HUES48 (cell line): ENCODE measurements at regions not wholly inside any gene's neighbourhood (a gene's known extent, or its start where the extent isn't known, plus 50 kb on each side); places are given as distances from the start of the nearest gene placed in this dataset.

Experiments used
- H3K27ac ChIP-seq: one replicate; pipeline ENCODE4 v1.7.0; 2013; ENCODE audit warnings: low read depth, low read length, inconsistent platforms
- H3K27me3 ChIP-seq: 2 replicates; pipeline ENCODE4 v1.6.1; 2013; ENCODE audit warnings: mild to moderate bottlenecking, low read length; ENCODE audit not compliant: control insufficient read depth, insufficient read depth
- H3K36me3 ChIP-seq: 2 replicates; pipeline ENCODE4 v1.6.1; 2013; ENCODE audit warnings: low read length; ENCODE audit not compliant: control insufficient read depth, insufficient read depth
- H3K4me1 ChIP-seq: 2 replicates; pipeline ENCODE4 v1.6.1; 2013; ENCODE audit warnings: mild to moderate bottlenecking, low read length; ENCODE audit not compliant: control insufficient read depth, insufficient read depth
- H3K4me3 ChIP-seq: 2 replicates; pipeline ENCODE4 v1.5.1; 2013; ENCODE audit warnings: mild to moderate bottlenecking, low read depth, low read length
- H3K9ac ChIP-seq: 2 replicates; pipeline ENCODE4 v1.6.1; 2013; ENCODE audit warnings: mild to moderate bottlenecking, low read depth, low read length, moderate library complexity
- H3K9me3 ChIP-seq: 2 replicates; pipeline ENCODE4 v1.6.1; 2013; ENCODE audit warnings: low read length; ENCODE audit not compliant: control insufficient read depth, insufficient read depth

- Histone ChIP-seq H3K27me3 (no peaks in the 10 kb centered on the region), H3K36me3 (no peaks in the 10 kb centered on the region), H3K4me1 (peaks cover 14% of the 10 kb centered on the region), H3K9me3 (no peaks in the 10 kb centered on the region), H3K9ac (no peak overlapping the region), H3K4me3 (no peak overlapping the region), H3K27ac (no peak overlapping the region)
Observed at GRCh38 chr14:48546996-48547395, 871.6 kb upstream of the MDGA2 start.

DNA sequence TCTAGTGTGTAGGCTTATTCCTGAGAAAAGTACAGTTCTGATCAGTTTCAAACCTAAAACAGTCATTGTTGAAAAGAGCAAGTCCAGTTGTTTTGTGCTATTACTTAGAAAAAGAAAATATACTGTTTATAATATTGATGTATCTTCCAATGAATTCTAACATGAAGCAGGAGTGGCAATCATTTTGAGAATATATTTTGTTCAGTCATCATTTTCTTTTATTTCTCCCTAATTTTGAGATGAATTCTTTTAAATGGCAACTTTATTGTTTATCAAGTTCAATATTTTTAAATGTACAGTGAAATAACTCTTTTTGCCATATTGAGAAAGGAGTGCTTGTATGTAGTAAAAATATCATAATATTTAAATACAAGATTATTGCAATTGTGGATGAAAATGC, 862.2 kb upstream of the MDGA2 start:
- Histone ChIP-seq H3K27ac (no peak overlapping the region), H3K27me3 (no peaks in the 10 kb centered on the region), H3K4me3 (no peak overlapping the region), H3K9ac (no peak overlapping the region), H3K36me3 (no peaks in the 10 kb centered on the region), H3K9me3 (no peaks in the 10 kb centered on the region), H3K4me1 (no peaks in the 10 kb centered on the region)

GRCh38 chr14:48536318-48536717, 860.9 kb upstream of the MDGA2 start:
- H3K9me3 ChIP-seq = no peaks in the 10 kb centered on the region
- H3K9ac ChIP-seq = no peak overlapping the region
- H3K4me1 ChIP-seq = no peaks in the 10 kb centered on the region
- H3K36me3 ChIP-seq = no peaks in the 10 kb centered on the region
- H3K27me3 ChIP-seq = no peaks in the 10 kb centered on the region
- no peak overlapping the region for H3K4me3 ChIP-seq
- H3K27ac ChIP-seq = no peak overlapping the region

GRCh38 chr14:48527832-48528231, 852.4 kb upstream of the MDGA2 start:
- Histone ChIP-seq H3K27ac (no peak overlapping the region), H3K4me1 (no peaks in the 10 kb centered on the region), H3K36me3 (no peaks in the 10 kb centered on the region), H3K9ac (no peak overlapping the region), H3K27me3 (no peaks in the 10 kb centered on the region), H3K9me3 (no peaks in the 10 kb centered on the region), H3K4me3 (no peak overlapping the region)

DNA sequence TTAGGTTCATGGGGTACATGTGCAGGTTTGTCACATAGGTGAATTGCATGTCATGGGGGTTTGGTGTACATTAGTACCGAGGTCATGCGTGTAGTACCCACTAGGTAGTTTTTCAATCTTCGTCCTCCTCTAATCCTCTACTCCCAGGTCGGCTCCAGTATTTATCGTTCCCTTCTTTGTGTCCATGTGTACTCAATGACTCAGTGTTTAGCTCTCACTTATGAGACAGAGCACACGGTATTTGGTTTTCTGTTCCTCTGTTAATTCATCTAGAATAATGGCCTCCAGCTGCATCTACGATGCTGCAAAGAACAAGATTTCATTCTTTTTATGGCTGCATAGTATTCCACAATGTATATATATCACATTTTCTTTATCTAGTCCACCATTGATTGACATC, 850.9 kb upstream of the MDGA2 start:
- H3K9me3 ChIP-seq = no peaks in the 10 kb centered on the region
- H3K27me3 ChIP-seq = no peaks in the 10 kb centered on the region
- no peak overlapping the region for H3K27ac ChIP-seq
- H3K9ac ChIP-seq = no peak overlapping the region
- no peaks in the 10 kb centered on the region for H3K36me3 ChIP-seq
- no peak overlapping the region for H3K4me3 ChIP-seq
- no peaks in the 10 kb centered on the region for H3K4me1 ChIP-seq

DNA sequence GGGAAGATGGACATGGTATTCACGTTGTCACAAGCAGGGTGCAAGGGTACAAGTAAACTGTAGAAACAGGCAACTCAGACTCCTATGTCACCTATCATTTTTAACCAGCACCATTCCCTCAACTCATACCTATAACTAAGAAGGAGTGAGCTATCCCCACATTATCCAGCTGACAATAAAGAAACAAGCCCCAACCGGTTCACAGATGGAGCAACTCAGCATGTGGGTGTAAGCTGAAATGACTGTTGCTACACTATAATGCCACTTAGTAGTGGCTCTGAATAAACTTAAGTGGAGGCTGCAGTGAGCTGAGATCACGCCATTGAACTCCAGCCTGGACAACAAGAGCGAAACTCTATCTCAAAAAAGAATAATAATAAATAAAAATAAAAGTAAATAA, 829.5 kb upstream of the MDGA2 start:
- Histone ChIP-seq H3K9ac (no peak overlapping the region), H3K4me3 (no peak overlapping the region), H3K27ac (no peak overlapping the region), H3K9me3 (no peaks in the 10 kb centered on the region), H3K36me3 (no peaks in the 10 kb centered on the region), H3K4me1 (no peaks in the 10 kb centered on the region), H3K27me3 (no peaks in the 10 kb centered on the region)

GRCh38 chr14:48490756-48491155, 815.4 kb upstream of the MDGA2 start:
- Histone ChIP-seq H3K4me1 (no peaks in the 10 kb centered on the region), H3K36me3 (no peaks in the 10 kb centered on the region), H3K9me3 (no peaks in the 10 kb centered on the region), H3K9ac (no peak overlapping the region), H3K27ac (no peak overlapping the region), H3K4me3 (no peak overlapping the region), H3K27me3 (no peaks in the 10 kb centered on the region)

DNA sequence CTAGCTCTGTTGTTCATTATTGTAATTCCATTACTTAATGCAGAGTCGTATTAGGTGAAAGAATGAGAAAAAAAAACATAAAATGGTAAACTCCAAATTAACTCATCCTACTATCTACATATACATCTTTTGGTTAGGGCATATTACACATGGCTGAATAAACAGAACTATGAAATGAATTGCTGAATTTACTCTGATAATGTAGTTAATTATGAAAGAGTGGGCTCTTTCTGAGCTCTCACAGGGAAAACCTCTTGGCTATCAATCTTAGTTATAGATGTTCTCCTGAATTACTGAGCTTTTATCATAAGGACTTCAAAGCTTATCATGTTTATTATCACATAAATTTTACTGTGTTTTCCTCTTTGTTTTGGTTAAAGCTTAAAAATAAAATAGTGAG, 798.5 kb upstream of the MDGA2 start:
- Histone ChIP-seq H3K36me3 (no peaks in the 10 kb centered on the region), H3K27me3 (no peaks in the 10 kb centered on the region)

GRCh38 chr14:48456051-48456450, 780.6 kb upstream of the MDGA2 start:
- no peak overlapping the region for H3K27ac ChIP-seq
- no peaks in the 10 kb centered on the region for H3K4me1 ChIP-seq
- no peaks in the 10 kb centered on the region for H3K9me3 ChIP-seq
- no peaks in the 10 kb centered on the region for H3K27me3 ChIP-seq
- H3K4me3 ChIP-seq = no peak overlapping the region
- no peak overlapping the region for H3K9ac ChIP-seq
- no peaks in the 10 kb centered on the region for H3K36me3 ChIP-seq

More for the DNA sequence above, 798.5 kb upstream of the MDGA2 start:
- Histone ChIP-seq H3K27ac (no peak overlapping the region), H3K4me1 (no peaks in the 10 kb centered on the region), H3K4me3 (no peak overlapping the region), H3K9me3 (no peaks in the 10 kb centered on the region), H3K9ac (no peak overlapping the region)

- Histone ChIP-seq H3K4me3 (no peak overlapping the region), H3K27ac (no peak overlapping the region), H3K27me3 (no peaks in the 10 kb centered on the region), H3K36me3 (no peaks in the 10 kb centered on the region), H3K4me1 (no peaks in the 10 kb centered on the region; the same call in 1 of the 2 replicates), H3K9me3 (no peaks in the 10 kb centered on the region), H3K9ac (no peak overlapping the region)
Observed at GRCh38 chr14:48454887-48455286, 779.5 kb upstream of the MDGA2 start.

- H3K27me3 ChIP-seq = no peaks in the 10 kb centered on the region
- H3K9me3 ChIP-seq = no peaks in the 10 kb centered on the region
- no peaks in the 10 kb centered on the region for H3K36me3 ChIP-seq
- H3K4me3 ChIP-seq = no peak overlapping the region
- no peak overlapping the region for H3K9ac ChIP-seq
- no peak overlapping the region for H3K27ac ChIP-seq
- H3K4me1 ChIP-seq = no peaks in the 10 kb centered on the region; the same call in 1 of the 2 replicates
Observed at GRCh38 chr14:48452437-48452995, 777.1 kb upstream of the MDGA2 start.

GRCh38 chr14:48435221-48435620, 759.8 kb upstream of the MDGA2 start:
- H3K9me3 ChIP-seq = no peaks in the 10 kb centered on the region
- no peak overlapping the region for H3K9ac ChIP-seq
- no peaks in the 10 kb centered on the region for H3K27me3 ChIP-seq
- no peak overlapping the region for H3K27ac ChIP-seq
- H3K36me3 ChIP-seq = no peaks in the 10 kb centered on the region
- no peak overlapping the region for H3K4me3 ChIP-seq
- no peaks in the 10 kb centered on the region for H3K4me1 ChIP-seq
